Glutamatergic neuron (in vitro differentiated cells): ENCODE measurements at regions not wholly inside any gene's neighbourhood (a gene's known extent, or its start where the extent isn't known, plus 50 kb on each side); places are given as distances from the start of the nearest gene placed in this dataset.

ENCODE experiments used
- DNase-seq: peaks from one replicate; pipeline ENCODE4 v3.0.0; 2022
- H3K27ac Mint-ChIP-seq: one replicate; pipeline ENCODE4 v1.8.0; 2020; ENCODE audit warnings: mild to moderate bottlenecking, mixed read lengths, inconsistent platforms; ENCODE audit not compliant: unreplicated experiment
- H3K27me3 Mint-ChIP-seq: one replicate; pipeline ENCODE4 v1.8.0; 2020; ENCODE audit warnings: mild to moderate bottlenecking, moderate library complexity, mixed read lengths, inconsistent platforms; ENCODE audit not compliant: unreplicated experiment
- H3K36me3 Mint-ChIP-seq: one replicate; pipeline ENCODE4 v1.8.0; 2020; ENCODE audit warnings: mild to moderate bottlenecking, mixed read lengths, inconsistent platforms; ENCODE audit not compliant: unreplicated experiment
- H3K4me1 Mint-ChIP-seq: one replicate; pipeline ENCODE4 v1.8.0; 2020; ENCODE audit warnings: mild to moderate bottlenecking, low read depth, mixed read lengths, inconsistent platforms; ENCODE audit not compliant: unreplicated experiment
- H3K4me3 Mint-ChIP-seq: one replicate; pipeline ENCODE4 v1.8.0; 2020; ENCODE audit warnings: mild to moderate bottlenecking, mixed read lengths, inconsistent platforms; ENCODE audit not compliant: unreplicated experiment
- H3K9me3 Mint-ChIP-seq: one replicate; pipeline ENCODE4 v1.8.0; 2020; ENCODE audit warnings: mild to moderate bottlenecking, moderate library complexity, mixed read lengths, inconsistent platforms; ENCODE audit not compliant: unreplicated experiment
- CTCF ChIP-seq: fragments of 200-600 bp; sonication (generic); IDR thresholded peaks from one replicate; pipeline ENCODE4 v1.5.0; 2021; ENCODE audit not compliant: partially characterized antibody, unreplicated experiment

GRCh38 chr2:173648816-173649215 lies 294.1 kb downstream of the CDCA7 start:
- Mint-ChIP-seq H3K4me3 (no peak overlapping the region), H3K4me1 (no peaks in the 10 kb centered on the region), H3K27me3 (no peaks in the 10 kb centered on the region), H3K36me3 (no peaks in the 10 kb centered on the region), H3K27ac (no peak overlapping the region), H3K9me3 (no peaks in the 10 kb centered on the region)
- TF ChIP-seq CTCF = no peak
- no peak for DNase-seq

- H3K27me3 Mint-ChIP-seq = no peaks in the 10 kb centered on the region
- H3K27ac Mint-ChIP-seq = no peak overlapping the region
- no peaks in the 10 kb centered on the region for H3K4me1 Mint-ChIP-seq
- H3K36me3 Mint-ChIP-seq = no peaks in the 10 kb centered on the region
- TF ChIP-seq CTCF = no peak
- no peak for DNase-seq
- H3K9me3 Mint-ChIP-seq = no peaks in the 10 kb centered on the region
- no peak overlapping the region for H3K4me3 Mint-ChIP-seq
These were observed 295.0 kb downstream of the CDCA7 start for GRCh38 chr2:173649527-173650219.

GRCh38 chr2:173651891-173652290 lies 297.2 kb downstream of the CDCA7 start:
- Mint-ChIP-seq H3K4me3 (no peak overlapping the region), H3K27me3 (no peaks in the 10 kb centered on the region), H3K36me3 (no peaks in the 10 kb centered on the region), H3K4me1 (no peaks in the 10 kb centered on the region), H3K27ac (no peak overlapping the region), H3K9me3 (no peaks in the 10 kb centered on the region)
- no peak for TF ChIP-seq CTCF
- no peak for DNase-seq

GRCh38 chr2:173652311-173652710 lies 297.6 kb downstream of the CDCA7 start:
- Mint-ChIP-seq H3K27ac (no peak overlapping the region), H3K9me3 (no peaks in the 10 kb centered on the region), H3K36me3 (no peaks in the 10 kb centered on the region), H3K4me1 (no peaks in the 10 kb centered on the region), H3K27me3 (no peaks in the 10 kb centered on the region), H3K4me3 (no peak overlapping the region)
- DNase-seq = no peak
- TF ChIP-seq CTCF = no peak

- Mint-ChIP-seq H3K9me3 (no peaks in the 10 kb centered on the region), H3K36me3 (no peaks in the 10 kb centered on the region)
- DNase-seq = no peak
These were observed 298.2 kb downstream of the CDCA7 start for GRCh38 chr2:173652767-173653431.

More at GRCh38 chr2:173652767-173653431, 298.2 kb downstream of the CDCA7 start:
- TF ChIP-seq CTCF = no peak
- H3K27me3 Mint-ChIP-seq = no peaks in the 10 kb centered on the region
- H3K4me3 Mint-ChIP-seq = no peak overlapping the region
- no peaks in the 10 kb centered on the region for H3K4me1 Mint-ChIP-seq
- no peak overlapping the region for H3K27ac Mint-ChIP-seq
